DMS114 treated with DMSO at 0.1 percent for 48 hours (cell line): ENCODE measurements at regions not wholly inside any gene's neighbourhood (a gene's known extent, or its start where the extent isn't known, plus 50 kb on each side); places are given as distances from the start of the nearest gene placed in this dataset.
A peak's percentile ranks its signal among the peaks of the same experiment; 100 is the strongest.

Experiments used
- DNase-seq: peaks from one replicate; lab custom pipeline; 2025; ENCODE audit not compliant: unreplicated experiment; lab: John Stamatoyannopoulos, UW

DNA sequence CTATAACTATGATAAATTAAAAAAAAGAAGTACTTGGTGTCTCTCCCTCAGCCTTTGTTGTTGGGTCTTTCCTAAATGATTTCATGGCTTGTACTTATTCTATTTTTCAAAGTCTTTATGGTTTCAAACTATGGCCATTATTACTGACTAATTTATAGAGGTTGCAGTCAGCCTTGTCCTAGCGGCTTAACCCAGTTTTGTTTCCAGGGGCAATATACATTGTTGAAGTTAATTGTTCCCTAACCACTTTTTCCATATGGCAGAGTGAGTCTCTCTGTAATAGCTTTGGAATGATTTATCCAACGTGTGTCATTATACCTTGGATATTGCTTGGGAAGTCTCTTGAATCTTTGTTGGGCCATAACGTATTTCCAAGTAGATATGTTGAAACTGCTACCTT lies 408.8 kb downstream of the HRH4 start:
- DNase-seq, result no peak

DNA sequence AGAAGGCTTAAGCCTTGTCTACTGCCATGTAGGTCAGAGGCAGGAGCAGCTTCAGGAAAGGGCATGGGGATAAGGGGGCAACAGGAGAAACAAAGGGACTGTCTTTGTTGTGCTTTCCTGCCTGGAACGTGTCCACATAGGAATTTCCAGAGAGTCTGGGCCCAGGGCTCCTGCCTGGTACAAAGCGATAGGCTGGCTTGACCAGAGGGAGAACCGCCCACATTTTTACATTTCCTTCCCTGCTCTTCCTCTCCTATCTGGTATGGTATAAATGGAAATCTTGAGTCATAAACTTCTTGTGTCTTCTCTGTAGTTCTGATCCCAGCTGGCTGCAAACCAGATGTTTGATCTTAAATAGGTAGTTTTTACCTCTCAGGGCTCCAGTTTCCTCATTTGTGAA lies 414.8 kb downstream of the HRH4 start:
- no peak for DNase-seq

DNA sequence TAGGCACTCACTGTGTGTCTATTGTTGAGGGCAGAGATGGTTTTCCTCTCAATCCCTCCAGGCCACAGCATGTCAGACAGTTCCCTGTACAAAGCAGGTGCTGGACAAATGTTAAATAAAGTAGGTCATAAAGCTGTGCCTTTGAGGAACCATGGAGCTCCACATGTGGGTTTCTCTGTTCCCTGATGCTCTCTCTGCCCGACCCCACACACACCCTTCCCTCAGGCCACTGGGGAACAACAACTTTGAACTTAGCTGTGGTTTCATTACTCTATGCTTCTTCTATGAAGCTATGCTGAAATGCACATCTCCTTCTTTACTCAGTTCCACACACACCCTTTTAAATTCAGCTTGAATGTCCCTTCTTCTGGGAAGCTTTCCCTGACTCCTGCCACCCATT lies 415.3 kb downstream of the HRH4 start:
- no peak for DNase-seq

DNA sequence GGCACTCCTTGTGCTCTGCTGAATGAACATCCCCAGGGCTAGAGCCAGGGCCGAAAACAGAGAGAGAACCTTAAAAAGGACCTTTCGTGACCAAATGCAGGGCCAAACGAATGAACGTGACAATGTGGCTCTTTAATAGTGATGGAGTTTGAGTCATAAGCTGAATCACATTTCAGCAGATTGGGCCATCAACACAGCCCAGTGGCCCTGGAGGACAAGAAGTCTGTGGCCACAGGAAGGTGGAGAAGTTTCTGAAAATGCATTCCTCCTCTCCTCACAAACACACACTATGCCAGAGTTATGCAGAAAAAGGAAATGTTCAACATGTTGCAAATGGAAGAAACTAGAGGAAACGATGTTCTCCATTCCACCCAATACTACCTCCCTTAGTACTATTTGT lies 415.8 kb downstream of the HRH4 start:
- no peak for DNase-seq

DNA sequence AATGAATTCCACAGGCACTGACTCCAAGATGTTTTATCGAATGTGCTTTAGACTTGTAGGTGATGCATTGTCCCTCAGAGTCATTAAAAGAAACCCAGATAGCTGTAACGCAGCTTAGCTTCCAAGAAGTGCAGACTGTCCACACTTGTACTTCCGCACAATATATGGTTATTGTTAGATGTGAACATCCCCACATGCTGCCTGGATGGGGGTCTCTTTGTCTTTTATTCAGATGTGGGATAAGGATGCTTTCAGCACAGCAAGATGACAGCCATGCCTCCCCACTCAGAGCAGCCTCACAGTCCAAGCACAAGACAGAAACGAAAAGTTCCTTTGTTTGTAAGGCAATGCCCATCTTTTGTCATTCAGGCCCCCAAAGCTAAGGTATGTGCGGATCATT lies 416.6 kb downstream of the HRH4 start:
- DNase-seq, result no peak

DNA sequence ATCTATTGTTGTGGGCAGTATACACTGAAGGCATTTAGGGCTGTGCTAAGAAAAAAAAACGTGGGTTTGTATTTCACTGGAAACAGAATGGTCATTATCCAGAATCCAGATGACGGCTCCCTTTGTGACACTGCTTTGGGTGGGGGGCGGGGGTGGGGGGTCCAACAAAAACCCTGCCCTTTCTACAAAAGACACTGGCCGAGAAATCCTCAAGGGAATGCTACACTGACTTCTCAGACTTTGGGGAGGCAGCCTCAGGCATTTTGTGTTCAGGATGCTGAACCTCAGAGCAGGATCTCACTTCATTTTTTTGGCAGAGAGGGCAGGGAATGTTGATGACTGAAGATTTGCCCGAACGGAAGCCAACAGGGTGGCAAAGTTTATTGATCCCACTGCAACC lies 417.1 kb downstream of the HRH4 start:
- DNase-seq, result no peak

DNA sequence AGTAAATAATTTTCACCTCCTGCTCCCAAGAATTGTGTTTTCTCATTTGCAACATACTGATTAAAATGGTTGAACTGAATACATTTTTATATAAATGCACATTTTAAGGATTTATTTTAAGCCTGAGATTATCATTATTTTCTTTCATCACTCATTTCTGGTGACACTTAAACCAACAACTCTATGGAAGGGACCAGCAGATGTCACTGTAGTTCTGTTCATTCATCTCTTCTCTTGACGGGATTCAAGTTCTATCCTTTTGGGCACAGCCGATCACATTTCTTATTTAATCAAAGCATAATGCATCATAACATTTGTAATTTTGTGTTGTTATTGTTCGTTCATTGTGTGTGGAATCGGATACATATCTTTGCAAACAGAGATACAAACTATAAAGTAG lies 417.9 kb downstream of the HRH4 start:
- peak; percentile 15 for DNase-seq

DNA sequence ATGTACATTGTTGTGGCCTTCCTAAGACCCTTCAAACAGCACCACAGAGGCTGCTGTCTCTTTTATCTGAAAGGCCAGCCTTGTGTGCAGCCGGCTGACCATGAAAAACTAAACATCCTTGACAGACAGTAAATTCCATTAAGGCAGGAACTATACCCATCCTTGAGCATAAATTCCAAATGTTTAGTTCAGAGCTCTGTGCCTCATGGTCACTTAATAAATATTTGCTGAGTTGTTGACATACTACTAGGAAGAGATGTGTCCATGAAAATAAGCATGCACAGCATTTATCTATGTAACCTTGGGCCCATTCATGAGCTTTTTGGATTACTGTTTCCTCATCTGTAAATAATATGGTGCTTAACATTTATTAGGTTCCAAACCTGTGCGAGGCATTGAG lies 424.8 kb downstream of the HRH4 start:
- DNase-seq, result no peak

DNA sequence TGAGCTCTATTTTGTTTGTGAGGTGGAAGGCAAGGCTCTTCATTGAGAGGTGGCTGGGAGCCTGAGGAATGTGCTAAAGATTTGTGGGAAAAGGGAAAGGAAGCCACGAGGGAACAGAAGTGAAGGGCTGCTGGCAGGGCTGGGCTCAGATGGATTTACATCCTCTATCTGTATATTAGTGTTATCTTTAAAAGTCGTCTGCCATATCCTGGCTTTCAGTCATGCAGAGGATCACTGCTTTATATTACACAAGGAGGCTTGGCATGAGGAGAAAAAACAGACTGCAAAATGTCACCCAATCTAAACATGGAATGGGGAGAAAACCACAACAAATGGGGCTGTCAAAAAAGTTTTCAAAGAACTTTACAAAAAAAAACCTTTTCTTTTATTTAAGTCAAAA lies 434.4 kb downstream of the HRH4 start:
- DNase-seq, result no peak

DNA sequence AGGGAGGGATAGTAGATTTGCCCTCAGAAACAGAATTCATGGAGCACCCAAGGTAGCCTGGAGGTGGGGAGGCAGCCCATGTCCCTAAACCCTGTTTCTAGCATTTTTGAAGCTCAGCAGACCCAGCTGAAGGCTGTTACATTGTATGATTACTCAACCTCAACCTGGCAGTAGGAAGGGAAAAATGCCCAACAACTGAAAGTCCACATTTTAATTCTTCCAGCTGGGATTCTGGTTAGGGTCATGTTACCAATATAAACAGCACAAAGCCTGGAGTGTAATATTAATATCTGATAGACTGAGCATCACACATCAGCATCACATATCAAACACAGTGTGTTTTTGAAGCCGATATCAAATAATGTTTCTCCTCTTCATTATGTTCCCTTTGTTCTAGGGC lies 437.0 kb downstream of the HRH4 start:
- no peak for DNase-seq

DNA sequence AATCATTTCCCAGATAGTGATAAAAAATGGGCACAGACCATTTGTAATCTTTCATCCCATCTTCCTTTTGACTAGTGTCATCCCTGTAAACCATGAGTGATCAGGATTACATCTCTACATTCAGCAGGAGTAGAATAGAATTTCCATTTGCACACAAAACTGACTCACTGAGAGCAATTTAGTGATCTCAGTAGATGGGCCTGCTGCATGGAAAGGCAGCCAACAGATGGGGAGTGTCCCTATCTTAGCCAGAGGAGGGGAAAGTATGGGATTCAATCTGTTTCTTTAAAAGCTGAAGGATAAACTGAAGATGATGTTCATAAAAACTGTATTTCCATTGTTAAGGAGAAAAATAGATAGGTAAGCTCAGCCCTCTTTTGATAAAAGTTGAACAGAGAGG lies 441.7 kb downstream of the ZNF521 start:
- DNase-seq, result no peak

DNA sequence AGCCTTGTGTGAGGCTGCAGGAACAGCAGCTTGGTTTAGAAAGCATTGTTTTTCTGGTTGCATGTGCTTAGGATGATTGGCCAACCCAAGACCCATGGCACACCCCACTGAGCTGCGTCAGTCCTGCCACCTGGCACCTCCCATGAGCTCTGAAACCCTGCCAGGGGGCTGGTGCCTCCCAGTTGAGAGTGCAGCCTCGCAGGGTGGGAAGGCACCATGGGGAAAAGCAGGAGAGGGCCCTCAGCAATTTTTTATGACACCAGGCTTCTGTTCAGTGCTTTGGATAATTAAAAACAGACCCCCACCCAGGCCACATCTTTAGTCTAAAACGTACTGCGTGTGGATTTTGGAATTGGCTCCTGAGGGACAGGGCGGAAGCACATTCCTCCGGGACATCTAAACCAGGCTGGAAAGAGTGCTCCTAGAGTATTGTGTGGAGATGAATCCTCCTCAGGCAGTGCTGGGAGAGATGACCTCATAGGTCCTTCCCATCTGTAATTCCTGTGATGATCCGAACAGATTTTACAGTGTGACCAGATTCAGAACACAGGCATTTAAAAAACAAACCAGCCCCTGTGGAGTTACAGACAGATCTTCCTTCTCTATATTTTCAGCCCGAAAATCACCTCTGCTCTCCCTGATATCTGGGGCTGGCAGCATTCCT lies 438.3 kb downstream of the ZNF521 start:
- DNase-seq, result no peak

DNA sequence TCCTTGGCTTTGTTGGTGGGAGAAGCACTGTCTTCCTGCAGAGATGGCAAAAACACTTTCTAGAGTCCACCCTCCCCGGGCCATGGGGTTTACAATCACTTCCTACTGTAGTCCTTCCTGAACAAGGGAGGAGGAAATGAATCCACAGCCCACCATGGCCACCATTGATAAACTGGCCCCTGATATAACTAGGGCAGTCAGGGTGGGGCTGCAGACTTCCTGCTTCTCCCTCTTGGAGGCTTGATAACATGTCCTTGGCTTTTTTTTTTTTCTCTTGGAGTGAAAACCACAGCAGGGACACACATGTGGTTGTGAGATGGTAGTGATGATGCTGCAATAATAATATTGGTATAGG lies 437.8 kb downstream of the ZNF521 start:
- DNase-seq, result no peak

DNA sequence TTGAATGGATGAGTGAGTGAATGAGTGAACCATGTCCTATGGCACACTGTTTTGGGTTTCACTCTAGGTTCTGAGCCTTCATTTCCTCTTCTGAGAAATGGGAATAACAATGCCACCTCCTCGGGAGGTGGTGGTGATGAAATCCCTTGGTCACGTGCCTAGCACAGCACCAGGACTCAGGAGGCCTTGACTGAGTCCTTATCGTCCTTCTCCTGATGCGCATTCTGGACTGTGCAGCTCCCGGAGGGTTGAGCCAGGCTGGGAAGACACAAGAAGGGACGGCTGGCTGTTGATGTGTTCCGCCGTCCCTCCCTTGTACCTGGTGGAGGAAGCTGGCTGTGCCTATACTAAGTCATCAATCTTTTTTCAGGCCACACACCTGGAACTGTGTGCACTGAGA lies 437.3 kb downstream of the ZNF521 start:
- no peak for DNase-seq

DNA sequence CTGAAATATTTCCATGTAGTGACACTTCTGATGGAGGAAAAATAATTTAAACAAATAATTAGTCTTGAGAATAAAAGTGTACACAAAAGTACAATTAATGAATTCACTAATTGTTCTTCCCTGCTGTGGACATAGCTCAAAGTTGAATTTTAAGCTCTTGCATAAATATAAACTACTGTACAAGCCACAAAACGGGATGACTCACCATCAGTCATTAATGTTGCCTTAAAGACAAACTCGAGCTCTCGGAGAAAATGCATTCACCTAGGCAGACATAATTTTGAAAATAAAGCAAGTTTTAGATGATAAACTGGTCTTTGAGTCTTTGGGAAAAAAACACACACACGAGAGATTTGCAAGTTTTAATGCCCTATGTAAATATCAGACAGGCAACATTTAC lies 436.4 kb downstream of the ZNF521 start:
- no peak for DNase-seq

DNA sequence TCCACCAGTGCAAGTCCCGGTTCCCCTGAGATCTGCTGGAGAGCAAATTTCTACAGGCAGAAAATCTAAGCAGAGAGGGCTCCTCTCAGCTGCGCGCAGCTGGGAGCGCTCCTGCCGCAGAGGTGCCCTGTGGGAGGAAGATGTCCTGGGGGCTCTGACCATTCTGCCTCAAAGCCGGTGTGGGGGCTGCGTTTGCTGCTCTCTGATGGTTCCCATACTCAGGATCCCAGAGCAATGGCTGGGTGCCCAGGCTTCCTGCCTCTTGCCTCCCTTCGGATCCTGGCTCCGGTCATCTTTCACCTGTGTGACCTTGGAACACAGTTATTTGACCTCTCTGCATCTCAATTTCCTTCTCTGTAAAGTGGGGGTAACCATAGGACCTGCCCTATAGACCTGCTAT lies 434.2 kb downstream of the ZNF521 start:
- no peak for DNase-seq

DNA sequence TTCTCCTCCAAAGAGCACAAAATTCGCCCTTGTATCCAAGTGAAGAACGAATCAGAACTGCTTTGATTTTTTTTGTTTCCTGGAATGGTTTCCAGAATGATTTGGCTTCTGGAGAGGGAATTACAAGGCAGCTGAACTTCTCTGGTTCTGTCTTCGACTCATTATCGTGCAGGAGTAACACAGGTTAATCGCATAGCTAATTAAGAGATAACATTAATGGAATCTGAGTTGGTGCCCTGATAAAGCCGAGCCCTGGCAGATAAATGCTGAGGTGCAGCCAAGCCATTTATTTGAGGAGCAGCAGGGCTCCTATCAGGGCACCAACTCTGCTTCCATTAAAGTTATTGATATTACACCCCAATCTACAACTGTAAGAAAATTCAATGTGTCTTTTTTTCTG lies 433.7 kb downstream of the ZNF521 start:
- no peak for DNase-seq

DNA sequence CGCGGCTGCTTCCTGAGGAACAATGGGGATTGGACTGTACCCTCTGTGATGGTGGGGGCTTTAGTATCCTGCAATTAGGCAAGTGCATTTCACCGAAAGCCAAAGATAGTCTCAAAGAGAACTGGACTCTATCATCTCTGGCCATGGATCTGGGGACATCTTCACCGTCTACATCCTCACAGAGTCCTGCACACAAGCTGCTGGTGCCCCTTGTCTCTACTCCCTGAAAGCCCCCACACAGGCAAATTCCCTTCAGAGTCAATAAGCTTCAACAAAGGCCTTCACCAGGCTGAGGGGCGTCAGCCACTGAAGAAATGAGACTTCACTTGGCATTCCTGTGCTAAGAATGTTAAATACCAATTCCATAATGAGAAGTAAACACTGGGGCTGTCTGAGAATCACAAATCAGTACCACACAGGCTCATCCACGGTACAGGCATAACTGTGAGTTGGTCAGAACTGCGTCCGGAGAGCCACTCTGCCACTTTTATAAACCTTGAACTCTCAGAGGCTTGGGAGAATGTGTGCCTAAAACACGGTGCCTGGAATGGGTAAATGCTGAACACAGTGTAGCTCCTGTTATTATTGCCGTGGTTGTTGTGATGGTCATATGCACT lies 432.7 kb downstream of the ZNF521 start:
- no peak for DNase-seq

DNA sequence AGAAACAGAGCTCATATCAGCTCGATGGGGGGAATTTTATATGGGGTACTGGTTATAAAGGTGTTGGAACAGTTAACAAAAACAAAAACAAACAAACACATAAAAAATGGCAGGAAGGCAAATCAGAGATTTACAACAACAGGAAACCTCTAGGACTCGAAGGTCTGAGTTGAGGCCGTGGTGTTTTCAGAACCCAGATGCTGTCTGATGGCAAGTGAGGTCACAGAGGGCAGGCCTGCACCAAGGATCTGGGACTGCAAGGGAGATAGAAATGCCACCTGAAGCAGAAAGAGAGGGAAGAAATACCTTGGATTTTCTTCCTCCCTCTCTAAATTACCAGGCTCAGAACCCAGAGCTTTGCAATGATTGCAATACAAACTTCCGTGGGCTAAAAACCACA lies 429.5 kb downstream of the ZNF521 start:
- DNase-seq, result no peak

DNA sequence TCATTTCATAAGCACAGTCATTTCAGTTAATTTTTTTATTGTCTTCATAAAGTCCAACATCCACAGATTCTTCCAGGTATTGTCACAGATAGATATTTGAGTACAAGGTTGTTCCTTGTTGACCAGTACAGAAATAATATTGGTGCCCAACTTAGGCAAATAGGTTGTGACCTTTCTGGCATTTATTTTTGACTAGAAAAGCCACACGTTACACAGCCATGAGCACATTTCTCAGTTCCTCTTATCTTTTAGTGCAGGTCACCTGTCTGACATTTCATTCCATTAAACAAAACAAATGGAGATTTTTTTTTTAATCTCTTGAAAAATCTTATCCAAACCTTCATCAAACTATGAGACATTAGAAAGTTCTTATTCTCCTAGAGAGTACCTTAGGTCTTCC lies 428.8 kb downstream of the ZNF521 start:
- no peak for DNase-seq

DNA sequence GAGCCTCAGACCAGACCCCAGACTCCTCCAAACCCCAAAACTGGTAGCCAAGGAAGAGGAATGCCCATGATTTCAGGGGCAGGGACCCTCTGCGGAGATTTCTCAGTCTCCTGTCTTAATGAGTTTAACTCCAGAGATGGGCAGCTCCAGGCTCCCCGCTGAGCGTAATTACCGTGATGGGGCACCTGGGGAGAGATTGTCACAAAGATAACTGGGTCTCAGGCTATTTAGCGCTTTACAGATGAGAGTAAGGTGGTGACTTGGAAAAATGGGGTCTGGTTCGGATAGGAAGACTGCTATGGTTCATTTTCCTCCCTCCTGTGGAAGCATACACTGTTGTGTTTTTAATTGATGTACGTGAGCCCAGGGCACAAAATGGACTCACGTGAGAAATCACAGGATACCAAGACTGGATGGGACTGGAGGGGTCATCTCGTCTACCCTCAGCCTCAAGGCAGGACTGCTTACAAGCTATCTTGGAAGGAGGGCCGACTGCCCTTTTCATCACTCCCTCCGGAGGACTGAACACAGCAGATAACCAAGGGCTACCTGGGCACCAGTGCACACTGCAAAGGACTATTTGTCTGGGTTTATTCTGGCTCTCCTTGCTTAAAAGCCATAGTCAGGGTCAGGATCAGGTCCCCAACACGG lies 427.8 kb downstream of the ZNF521 start:
- no peak for DNase-seq

DNA sequence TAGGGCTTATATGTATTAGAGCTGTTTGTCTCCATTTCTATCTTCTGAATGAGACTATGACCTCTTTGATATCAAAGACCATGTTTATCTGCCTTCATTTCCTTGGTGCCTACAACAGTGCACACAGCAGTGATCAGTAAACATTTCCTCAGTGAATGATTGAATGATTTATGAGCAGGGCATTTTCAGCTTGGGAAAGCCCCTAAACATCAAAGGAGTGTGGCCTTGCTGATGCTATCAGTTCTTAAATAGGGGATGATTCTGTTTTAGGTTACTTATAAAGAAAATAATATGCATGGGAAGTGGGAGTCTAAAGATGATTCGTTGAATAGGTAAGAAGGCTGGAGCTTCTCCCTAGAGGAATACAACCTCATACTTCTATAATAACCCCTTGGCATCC lies 425.3 kb downstream of the ZNF521 start:
- DNase-seq, result no peak

DNA sequence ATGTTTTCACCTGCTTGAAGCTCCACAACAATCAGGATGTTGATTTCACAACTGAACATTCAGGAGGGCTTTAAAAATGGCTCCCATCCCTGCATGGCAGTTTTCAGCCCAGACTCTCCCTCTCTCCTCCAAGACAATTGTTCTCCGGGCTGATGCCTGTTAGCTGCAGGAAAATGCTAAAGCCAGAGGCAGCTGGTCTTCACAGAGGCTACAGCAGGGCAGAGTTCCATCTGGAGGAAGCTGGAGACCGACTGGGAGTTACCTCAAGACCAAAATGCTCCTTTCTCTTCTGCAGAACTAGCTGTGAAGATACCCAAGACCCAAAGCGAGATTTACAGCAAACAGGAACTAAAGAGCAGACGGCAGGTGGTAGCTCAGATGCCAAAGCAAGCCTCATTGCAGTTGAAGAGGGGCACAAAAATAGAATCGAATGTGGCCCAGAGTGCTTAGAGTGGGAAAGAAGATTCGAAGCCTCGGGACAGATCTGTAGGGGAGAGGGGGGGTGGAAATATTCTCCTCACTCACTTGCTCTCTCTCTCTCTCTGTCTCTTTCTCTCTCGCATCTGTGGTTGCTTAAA lies 423.6 kb downstream of the ZNF521 start:
- no peak for DNase-seq
